ENCODE measurements at regions not wholly inside any gene's neighbourhood (a gene's known extent, or its start where the extent isn't known, plus 50 kb on each side); places are given as distances from the start of the nearest gene placed in this dataset.

GRCh38 chr12:131527736-131528135 is 183.2 kb upstream of the SFSWAP start:
- Histone ChIP-seq H3K27ac (no peak overlapping the region), H3K27me3 (no peaks in the 10 kb centered on the region), H3K36me3 (no peaks in the 10 kb centered on the region), H3K4me1 (no peaks in the 10 kb centered on the region), H3K9me3 (no peaks in the 10 kb centered on the region), H3K4me3 (no peak overlapping the region)
- no peak for DNase-seq (ENCODE audit: low spot score in 2 of 2)
- no peak for TF ChIP-seq CTCF (IDR thresholded peaks at IDR 0.05)
- intact Hi-C loops (cut with DNase I): no loop called here

DNA sequence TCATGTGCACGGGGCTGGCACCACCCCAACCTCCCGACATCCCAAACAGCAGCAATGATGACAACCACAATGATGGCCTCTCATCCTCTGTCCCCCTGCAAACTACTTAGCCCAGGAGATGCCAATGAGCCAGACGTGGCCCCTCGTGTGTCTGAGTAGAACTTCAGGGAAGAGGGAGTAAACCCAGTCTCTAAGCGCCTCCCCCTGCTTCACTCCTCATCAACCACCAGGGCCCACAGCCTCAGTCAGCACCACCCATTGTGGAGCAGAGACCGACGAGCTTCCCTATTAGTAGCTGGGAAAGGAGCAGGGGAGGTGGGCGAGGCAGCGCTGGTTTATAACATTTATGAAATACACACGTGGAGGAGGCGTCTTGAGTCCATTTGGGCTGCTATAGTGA is 182.7 kb upstream of the SFSWAP start:
- no peaks in the 10 kb centered on the region for H3K4me1 ChIP-seq
- no peak overlapping the region for H3K27ac ChIP-seq
- H3K9me3 ChIP-seq: no peaks in the 10 kb centered on the region
- intact Hi-C loops (cut with DNase I): no loop called here
- TF ChIP-seq CTCF (IDR thresholded peaks at IDR 0.05): no peak
- H3K4me3 ChIP-seq: no peak overlapping the region
- H3K27me3 ChIP-seq: no peaks in the 10 kb centered on the region
- no peaks in the 10 kb centered on the region for H3K36me3 ChIP-seq
- no peak for DNase-seq (ENCODE audit: low spot score in 2 of 2)

DNA sequence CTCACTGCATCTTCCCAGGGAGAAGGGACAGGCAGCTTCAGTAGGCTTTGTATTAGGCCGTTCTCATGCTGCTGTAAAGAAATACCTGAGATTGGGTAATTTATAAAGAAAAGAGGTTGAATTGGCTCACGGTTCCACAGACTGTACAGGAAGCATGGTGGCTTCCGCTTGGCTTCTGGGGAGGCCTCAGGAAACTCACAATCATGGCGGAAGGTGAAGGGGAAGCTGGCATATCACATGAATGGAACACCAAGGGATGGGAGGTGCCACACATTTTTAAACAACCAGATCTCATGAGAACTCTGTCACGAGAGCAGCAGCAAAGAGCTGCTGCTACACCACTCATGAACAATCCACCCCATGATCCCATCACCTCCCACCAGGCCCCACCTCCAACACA is 182.2 kb upstream of the SFSWAP start:
- intact Hi-C loops (cut with DNase I): no loop called here
- Histone ChIP-seq H3K27me3 (no peaks in the 10 kb centered on the region), H3K4me1 (no peaks in the 10 kb centered on the region), H3K36me3 (no peaks in the 10 kb centered on the region), H3K9me3 (no peaks in the 10 kb centered on the region), H3K4me3 (no peak overlapping the region), H3K27ac (no peak overlapping the region)
- no peak for DNase-seq (ENCODE audit: low spot score in 2 of 2)
- TF ChIP-seq CTCF (IDR thresholded peaks at IDR 0.05): no peak

DNA sequence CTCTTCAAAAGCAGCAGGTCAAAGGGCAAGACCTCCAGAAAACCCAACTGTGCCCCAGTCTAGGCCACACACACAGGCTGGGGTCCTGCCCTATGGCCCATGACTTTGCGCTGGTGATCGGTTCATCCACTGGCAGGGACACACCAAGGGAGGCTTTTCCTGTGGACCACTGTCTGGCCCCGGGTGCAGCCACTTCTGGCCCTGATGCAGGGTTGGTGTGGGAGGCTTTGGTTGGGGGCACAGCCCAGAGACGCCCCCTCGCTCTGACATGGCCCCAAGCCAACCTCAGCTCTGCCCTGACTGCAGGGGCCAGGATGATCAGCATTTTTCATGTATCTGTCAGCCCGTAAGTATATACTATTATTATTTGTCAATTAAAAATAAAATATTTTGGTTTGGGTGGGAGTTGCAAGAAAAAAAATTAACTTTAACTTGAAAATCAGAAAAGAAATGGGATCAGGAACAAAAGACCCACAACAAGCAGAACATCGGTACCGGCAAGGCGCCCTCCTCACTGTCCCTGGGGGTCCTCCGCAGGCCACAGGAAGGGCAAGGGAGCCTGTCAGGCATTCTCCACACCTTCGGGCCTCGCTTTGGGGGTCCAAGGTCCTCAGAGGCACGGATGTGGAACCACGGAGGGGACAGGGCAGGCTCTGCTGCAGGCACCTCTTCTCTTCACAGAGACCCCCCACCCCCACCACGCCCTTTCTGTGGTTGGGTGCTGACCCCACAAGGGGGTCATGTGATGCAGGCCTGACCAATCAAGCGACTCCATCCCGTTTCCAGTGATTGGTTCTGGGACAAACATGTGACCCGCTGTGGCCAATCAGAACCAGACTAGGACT is 181.5 kb upstream of the SFSWAP start:
- Histone ChIP-seq H3K27me3 (no peaks in the 10 kb centered on the region), H3K36me3 (no peaks in the 10 kb centered on the region), H3K9me3 (no peaks in the 10 kb centered on the region), H3K4me1 (no peaks in the 10 kb centered on the region), H3K27ac (no peak overlapping the region), H3K4me3 (no peak overlapping the region)
- intact Hi-C loops (cut with DNase I): no loop called here
- no peak for TF ChIP-seq CTCF (IDR thresholded peaks at IDR 0.05)
- DNase-seq (ENCODE audit: low spot score in 2 of 2): no peak

DNA sequence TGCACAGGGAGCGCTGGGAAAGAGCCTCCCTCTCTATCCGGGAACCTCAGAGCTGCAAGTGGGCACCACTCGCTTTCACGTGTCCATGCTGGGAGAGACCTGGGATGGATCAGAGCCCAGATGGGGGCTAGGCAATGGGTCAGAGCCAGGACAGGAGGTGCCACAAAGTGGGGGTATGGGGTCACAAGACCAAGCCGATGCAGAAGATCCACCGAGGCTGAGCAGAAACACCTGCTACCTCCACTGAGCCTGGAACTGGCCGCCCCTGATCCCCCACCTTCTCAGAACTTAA is 180.9 kb upstream of the SFSWAP start:
- intact Hi-C loops (cut with DNase I): no loop called here
- Histone ChIP-seq H3K4me1 (no peaks in the 10 kb centered on the region), H3K36me3 (no peaks in the 10 kb centered on the region), H3K27ac (no peak overlapping the region), H3K27me3 (no peaks in the 10 kb centered on the region), H3K4me3 (no peak overlapping the region), H3K9me3 (no peaks in the 10 kb centered on the region)
- TF ChIP-seq CTCF (IDR thresholded peaks at IDR 0.05): no peak
- no peak for DNase-seq (ENCODE audit: low spot score in 2 of 2)

GRCh38 chr12:131530422-131530821 is 180.5 kb upstream of the SFSWAP start:
- Histone ChIP-seq H3K4me1 (no peaks in the 10 kb centered on the region), H3K27me3 (no peaks in the 10 kb centered on the region), H3K4me3 (no peak overlapping the region), H3K36me3 (no peaks in the 10 kb centered on the region), H3K27ac (no peak overlapping the region), H3K9me3 (no peaks in the 10 kb centered on the region)
- no peak for DNase-seq (ENCODE audit: low spot score in 2 of 2)
- TF ChIP-seq CTCF (IDR thresholded peaks at IDR 0.05): no peak
- intact Hi-C loops (cut with DNase I): no loop called here

Data from ascending aorta (tissue), 2 donors.